ENCODE measurements at regions not wholly inside any gene's neighbourhood (a gene's known extent, or its start where the extent isn't known, plus 50 kb on each side); places are given as distances from the start of the nearest gene placed in this dataset.

DNA sequence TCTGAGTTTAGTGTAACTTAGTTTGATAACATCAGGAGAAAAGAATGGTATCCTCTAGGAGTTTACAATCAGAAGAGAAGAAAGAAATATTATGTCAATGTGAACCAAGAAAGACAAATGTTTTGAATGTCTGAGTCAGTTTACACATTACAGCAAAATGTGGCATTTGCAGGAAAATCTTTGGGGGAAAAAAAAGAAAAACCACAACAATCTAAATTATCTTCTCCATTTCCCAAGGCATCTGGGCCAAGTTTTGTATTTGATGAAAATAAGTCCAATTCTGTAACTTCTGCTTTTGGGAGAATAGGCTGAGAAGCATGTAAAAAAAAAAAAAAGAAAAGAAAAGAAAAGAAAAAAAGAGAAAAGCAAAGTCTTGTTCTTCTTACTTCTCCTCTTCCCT, 58.8 kb upstream of the FLRT2 start:
- Histone ChIP-seq H3K9ac (ENCODE audit: low read length) (no peak overlapping the region), H3K79me2 (ENCODE audit: insufficient read depth, low read length) (no peaks in the 10 kb centered on the region), H3F3A (ENCODE audit: insufficient read depth, low read length) (no peaks in the 10 kb centered on the region), H3K4me2 (ENCODE audit: low read length) (no peak overlapping the region), H2AFZ (ENCODE audit: low read length) (no peak overlapping the region), H4K20me1 (ENCODE audit: insufficient read depth, low read length) (no peaks in the 10 kb centered on the region), H3K9me2 (ENCODE audit: low read depth, low read length) (no peaks in the 10 kb centered on the region), H3K36me3 (ENCODE audit: insufficient read depth, low read length) (no peaks in the 10 kb centered on the region), H3K27me3 (ENCODE audit: insufficient read depth, low read length) (no peaks in the 10 kb centered on the region), H3K27ac (ENCODE audit: low read depth, low read length, poor library complexity, severe bottlenecking) (no peak overlapping the region), H3K9me3 (ENCODE audit: low read length) (no peaks in the 10 kb centered on the region), H3K4me3 (ENCODE audit: low read depth, low read length, poor library complexity, severe bottlenecking) (no peak overlapping the region), H3K4me1 (ENCODE audit: insufficient read depth, low read length, severe bottlenecking) (no peaks in the 10 kb centered on the region)
- TF ChIP-seq, protein P1, sequence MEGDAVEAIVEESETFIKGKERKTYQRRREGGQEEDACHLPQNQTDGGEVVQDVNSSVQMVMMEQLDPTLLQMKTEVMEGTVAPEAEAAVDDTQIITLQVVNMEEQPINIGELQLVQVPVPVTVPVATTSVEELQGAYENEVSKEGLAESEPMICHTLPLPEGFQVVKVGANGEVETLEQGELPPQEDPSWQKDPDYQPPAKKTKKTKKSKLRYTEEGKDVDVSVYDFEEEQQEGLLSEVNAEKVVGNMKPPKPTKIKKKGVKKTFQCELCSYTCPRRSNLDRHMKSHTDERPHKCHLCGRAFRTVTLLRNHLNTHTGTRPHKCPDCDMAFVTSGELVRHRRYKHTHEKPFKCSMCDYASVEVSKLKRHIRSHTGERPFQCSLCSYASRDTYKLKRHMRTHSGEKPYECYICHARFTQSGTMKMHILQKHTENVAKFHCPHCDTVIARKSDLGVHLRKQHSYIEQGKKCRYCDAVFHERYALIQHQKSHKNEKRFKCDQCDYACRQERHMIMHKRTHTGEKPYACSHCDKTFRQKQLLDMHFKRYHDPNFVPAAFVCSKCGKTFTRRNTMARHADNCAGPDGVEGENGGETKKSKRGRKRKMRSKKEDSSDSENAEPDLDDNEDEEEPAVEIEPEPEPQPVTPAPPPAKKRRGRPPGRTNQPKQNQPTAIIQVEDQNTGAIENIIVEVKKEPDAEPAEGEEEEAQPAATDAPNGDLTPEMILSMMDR (IDR thresholded peaks at IDR 0.05; ENCODE audit: low read length), result no peak
- no peak for TF ChIP-seq EZH2 (IDR thresholded peaks at IDR 0.05; ENCODE audit: borderline replicate concordance, low read length)

DNA sequence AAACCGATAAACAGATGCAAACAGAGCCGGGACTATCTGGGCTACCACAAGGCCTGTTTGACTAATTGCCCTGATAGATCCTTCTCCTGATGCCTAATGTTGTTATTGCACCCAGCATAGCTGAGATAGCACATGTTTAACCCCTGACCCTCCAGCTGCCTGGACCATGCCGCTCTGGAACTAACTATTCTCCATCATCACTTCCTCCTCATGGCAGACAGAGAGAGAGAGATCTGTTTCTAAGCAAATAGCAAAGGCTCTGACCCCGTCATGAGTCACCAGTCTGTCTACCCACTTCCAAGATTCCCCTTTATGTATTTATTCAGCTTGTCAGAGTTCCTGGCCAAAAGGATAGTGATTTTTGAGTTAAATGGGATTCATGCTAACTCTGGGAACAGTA, 58.2 kb upstream of the FLRT2 start:
- Histone ChIP-seq H3K4me2 (ENCODE audit: low read length) (no peak overlapping the region), H3K27ac (ENCODE audit: low read depth, low read length, poor library complexity, severe bottlenecking) (no peak overlapping the region)

DNA sequence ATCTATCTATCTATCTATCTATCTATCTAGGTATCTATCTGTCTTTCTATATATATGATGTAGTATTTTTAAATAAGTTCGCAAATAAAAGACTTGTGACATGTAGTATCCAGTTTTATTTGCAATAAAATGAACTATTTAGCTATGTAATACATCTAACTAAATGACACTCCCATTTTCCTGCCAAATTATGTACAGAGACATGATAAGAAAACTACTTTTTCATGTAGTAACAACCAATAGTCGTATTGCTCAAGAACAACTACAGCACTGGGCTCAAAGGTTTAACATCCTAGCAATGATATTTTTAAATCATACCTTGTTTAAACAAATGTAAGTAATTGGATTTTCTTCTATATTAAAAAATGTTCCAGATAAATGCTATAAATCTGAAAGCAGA, 55.5 kb upstream of the FLRT2 start:
- Histone ChIP-seq H4K20me1 (ENCODE audit: insufficient read depth, low read length) (no peaks in the 10 kb centered on the region), H3K4me3 (ENCODE audit: low read depth, low read length, poor library complexity, severe bottlenecking) (no peak overlapping the region), H3K27ac (ENCODE audit: low read depth, low read length, poor library complexity, severe bottlenecking) (no peak overlapping the region), H3K27me3 (ENCODE audit: insufficient read depth, low read length) (no peaks in the 10 kb centered on the region), H3K4me2 (ENCODE audit: low read length) (no peak overlapping the region), H3F3A (ENCODE audit: insufficient read depth, low read length) (no peaks in the 10 kb centered on the region), H3K36me3 (ENCODE audit: insufficient read depth, low read length) (no peaks in the 10 kb centered on the region), H3K79me2 (ENCODE audit: insufficient read depth, low read length) (no peaks in the 10 kb centered on the region), H3K9me2 (ENCODE audit: low read depth, low read length) (no peaks in the 10 kb centered on the region), H3K9ac (ENCODE audit: low read length) (no peak overlapping the region), H3K4me1 (ENCODE audit: insufficient read depth, low read length, severe bottlenecking) (no peaks in the 10 kb centered on the region), H2AFZ (ENCODE audit: low read length) (no peak overlapping the region), H3K9me3 (ENCODE audit: low read length) (no peaks in the 10 kb centered on the region)
- TF ChIP-seq EZH2 (IDR thresholded peaks at IDR 0.05; ENCODE audit: borderline replicate concordance, low read length), result no peak
- TF ChIP-seq, protein P1 (IDR thresholded peaks at IDR 0.05; ENCODE audit: low read length), result no peak

More for the DNA sequence above, 58.2 kb upstream of the FLRT2 start:
- no peaks in the 10 kb centered on the region for H3K9me3 ChIP-seq (ENCODE audit: low read length)
- H3K9me2 ChIP-seq (ENCODE audit: low read depth, low read length), result no peaks in the 10 kb centered on the region
- no peaks in the 10 kb centered on the region for H3K79me2 ChIP-seq (ENCODE audit: insufficient read depth, low read length)
- H4K20me1 ChIP-seq (ENCODE audit: insufficient read depth, low read length), result no peaks in the 10 kb centered on the region
- no peak overlapping the region for H3K9ac ChIP-seq (ENCODE audit: low read length)
- no peaks in the 10 kb centered on the region for H3K27me3 ChIP-seq (ENCODE audit: insufficient read depth, low read length)
- no peak overlapping the region for H3K4me3 ChIP-seq (ENCODE audit: low read depth, low read length, poor library complexity, severe bottlenecking)
- H3K4me1 ChIP-seq (ENCODE audit: insufficient read depth, low read length, severe bottlenecking), result no peaks in the 10 kb centered on the region
- no peaks in the 10 kb centered on the region for H3F3A ChIP-seq (ENCODE audit: insufficient read depth, low read length)
- TF ChIP-seq, protein P1 (IDR thresholded peaks at IDR 0.05; ENCODE audit: low read length), result no peak
- no peak for TF ChIP-seq EZH2 (IDR thresholded peaks at IDR 0.05; ENCODE audit: borderline replicate concordance, low read length)
- no peaks in the 10 kb centered on the region for H3K36me3 ChIP-seq (ENCODE audit: insufficient read depth, low read length)
- H2AFZ ChIP-seq (ENCODE audit: low read length), result no peak overlapping the region
